HEK293T (cell line): ENCODE measurements at regions not wholly inside any gene's neighbourhood (a gene's known extent, or its start where the extent isn't known, plus 50 kb on each side); places are given as distances from the start of the nearest gene placed in this dataset.

Source experiments
- CTCF ChIA-PET: fragments of 350-600 bp; formaldehyde crosslinking; extraction: SDS; loops from one replicate; lab custom pipeline; 2021; ENCODE audit warnings: antibody characterized with exemption, inconsistent platforms; lab: Yijun Ruan, JAX
- POLR2A ChIA-PET: fragments of 350-600 bp; formaldehyde crosslinking; extraction: SDS; loops from one replicate; lab custom pipeline; 2020; ENCODE audit warnings: antibody characterized with exemption, inconsistent platforms; lab: Yijun Ruan, JAX
- DNase-seq: peaks from one replicate; pipeline ENCODE4 v3.0.0; 2012; ENCODE audit warnings: mixed read lengths; ENCODE audit errors: extremely low spot score
- ARNT ChIP-seq: fragments of 450-650 bp; IDR thresholded peaks from 2 replicates; pipeline ENCODE4 v1.6.1; 2017; ENCODE audit warnings: mild to moderate bottlenecking
- BHLHE40 ChIP-seq: fragments of 450-650 bp; IDR thresholded peaks from 2 replicates; pipeline ENCODE4 v1.6.1; 2016; ENCODE audit warnings: mild to moderate bottlenecking, moderate library complexity, borderline replicate concordance
- CTBP1 ChIP-seq: fragments of 450-650 bp; IDR thresholded peaks from 2 replicates; pipeline ENCODE4 v1.6.1; 2016; ENCODE audit warnings: borderline replicate concordance
- ELF4 ChIP-seq: fragments of 450-650 bp; IDR thresholded peaks from 2 replicates; pipeline ENCODE4 v1.6.1; 2017; ENCODE audit warnings: antibody characterized with exemption
- FOXA1 ChIP-seq: fragments of 450-650 bp; IDR thresholded peaks from 2 replicates; pipeline ENCODE4 v1.6.1; 2016; ENCODE audit warnings: mild to moderate bottlenecking
- FOXK2 ChIP-seq: fragments of 450-650 bp; IDR thresholded peaks from 2 replicates; pipeline ENCODE4 v1.6.1; 2016; ENCODE audit warnings: mild to moderate bottlenecking
- FOXM1 ChIP-seq: fragments of 450-650 bp; IDR thresholded peaks from 2 replicates; pipeline ENCODE4 v1.6.1; 2017; ENCODE audit warnings: mild to moderate bottlenecking, borderline replicate concordance
- HDGF ChIP-seq: fragments of 450-650 bp; IDR thresholded peaks from 2 replicates; pipeline ENCODE4 v1.6.1; 2017; ENCODE audit warnings: antibody characterized with exemption, borderline replicate concordance
- L3MBTL2 ChIP-seq: fragments of 450-650 bp; conservative IDR thresholded peaks from 2 replicates; pipeline ENCODE4 v1.6.1; 2016; ENCODE audit warnings: mild to moderate bottlenecking
- LEF1 ChIP-seq: fragments of 450-650 bp; IDR thresholded peaks from 2 replicates; pipeline ENCODE4 v1.6.1; 2017; ENCODE audit warnings: mild to moderate bottlenecking, borderline replicate concordance
- NFRKB ChIP-seq: fragments of 450-650 bp; IDR thresholded peaks from 2 replicates; pipeline ENCODE4 v1.6.1; 2016; ENCODE audit warnings: mild to moderate bottlenecking, moderate library complexity
- SP1 ChIP-seq: fragments of 450-650 bp; IDR thresholded peaks from 2 replicates; pipeline ENCODE4 v1.6.1; 2017
- SUZ12 ChIP-seq: fragments of 450-650 bp; IDR thresholded peaks from 2 replicates; pipeline ENCODE4 v1.6.1; 2016; ENCODE audit warnings: mild to moderate bottlenecking
- TARDBP ChIP-seq: fragments of 450-650 bp; IDR thresholded peaks from 2 replicates; pipeline ENCODE4 v1.6.1; 2016
- ZNF384 ChIP-seq: fragments of 450-650 bp; IDR thresholded peaks from 2 replicates; pipeline ENCODE4 v1.6.1; 2016
- TF ChIP-seq, protein P1 (sequence below): fragments of 450-650 bp; IDR thresholded peaks from 2 replicates; pipeline ENCODE4 v1.6.1; 2016

DNA sequence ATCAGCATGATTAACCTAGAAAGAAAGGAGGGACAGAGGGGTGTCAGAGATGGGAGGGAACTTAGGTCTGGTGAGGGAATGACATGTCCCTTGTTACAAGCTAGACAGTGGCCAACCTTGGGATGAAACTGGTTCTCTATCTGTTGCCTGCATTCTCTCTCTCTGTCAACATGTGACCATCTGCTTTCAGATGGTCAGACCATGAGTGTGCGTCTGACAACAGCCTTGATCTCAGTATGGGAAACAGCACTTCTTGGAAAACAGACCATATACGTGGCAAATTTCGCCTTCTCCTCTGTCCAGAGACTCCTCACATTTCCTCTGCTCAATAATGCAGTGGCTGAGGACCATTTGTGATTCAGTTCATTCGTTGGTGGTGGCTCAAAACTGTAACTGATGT, 845.9 kb downstream of the TYW1 start:
- TF ChIP-seq ZNF384 = no peak
- no peak for TF ChIP-seq HDGF
- TF ChIP-seq L3MBTL2 = no peak
- TF ChIP-seq CTBP1 = no peak
- TF ChIP-seq LEF1 = no peak
- POLR2A ChIA-PET = no interaction called here
- no peak for DNase-seq
- CTCF ChIA-PET = no interaction called here

DNA sequence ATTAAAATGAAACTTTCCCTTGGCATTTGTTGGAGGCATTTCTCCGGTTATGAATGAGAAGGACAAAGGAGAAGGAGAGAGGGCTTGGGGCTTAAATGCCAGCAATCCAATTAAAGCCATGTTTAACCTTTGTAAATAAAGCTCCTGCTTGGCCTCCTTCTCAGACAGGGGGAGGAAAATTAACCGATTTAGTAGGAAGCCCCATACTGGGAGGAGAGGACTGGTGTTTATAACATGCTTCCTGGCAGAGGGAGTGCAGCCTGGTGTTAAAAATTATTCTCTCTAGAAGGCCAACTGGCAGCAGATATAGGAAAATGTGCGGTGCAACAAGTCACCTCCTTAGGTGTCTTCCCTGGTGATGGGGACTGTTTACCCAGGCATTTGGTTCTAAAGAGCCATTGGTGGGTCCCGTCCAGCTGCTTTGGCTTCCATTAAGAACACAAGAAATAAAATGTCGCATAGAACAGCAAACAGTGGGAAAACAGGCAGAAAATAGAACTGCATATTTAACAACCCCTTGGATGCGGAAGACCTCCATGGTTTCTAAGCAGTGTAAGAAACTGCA, 846.5 kb downstream of the TYW1 start:
- POLR2A ChIA-PET = interaction anchor here (0.6 kb wide), 1 partner anchor 176 kb away, joined by 5 read pairs; no protein-coding TSS in a partner anchor
- TF ChIP-seq TARDBP (no peak), NFRKB (no peak), SP1 (no peak), HDGF (no peak), FOXK2 (no peak), ZNF384 (no peak), BHLHE40 (no peak)
- TF ChIP-seq, protein P1, sequence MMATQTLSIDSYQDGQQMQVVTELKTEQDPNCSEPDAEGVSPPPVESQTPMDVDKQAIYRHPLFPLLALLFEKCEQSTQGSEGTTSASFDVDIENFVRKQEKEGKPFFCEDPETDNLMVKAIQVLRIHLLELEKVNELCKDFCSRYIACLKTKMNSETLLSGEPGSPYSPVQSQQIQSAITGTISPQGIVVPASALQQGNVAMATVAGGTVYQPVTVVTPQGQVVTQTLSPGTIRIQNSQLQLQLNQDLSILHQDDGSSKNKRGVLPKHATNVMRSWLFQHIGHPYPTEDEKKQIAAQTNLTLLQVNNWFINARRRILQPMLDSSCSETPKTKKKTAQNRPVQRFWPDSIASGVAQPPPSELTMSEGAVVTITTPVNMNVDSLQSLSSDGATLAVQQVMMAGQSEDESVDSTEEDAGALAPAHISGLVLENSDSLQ = no peak
- CTCF ChIA-PET = no interaction called here
- no peak for DNase-seq

DNA sequence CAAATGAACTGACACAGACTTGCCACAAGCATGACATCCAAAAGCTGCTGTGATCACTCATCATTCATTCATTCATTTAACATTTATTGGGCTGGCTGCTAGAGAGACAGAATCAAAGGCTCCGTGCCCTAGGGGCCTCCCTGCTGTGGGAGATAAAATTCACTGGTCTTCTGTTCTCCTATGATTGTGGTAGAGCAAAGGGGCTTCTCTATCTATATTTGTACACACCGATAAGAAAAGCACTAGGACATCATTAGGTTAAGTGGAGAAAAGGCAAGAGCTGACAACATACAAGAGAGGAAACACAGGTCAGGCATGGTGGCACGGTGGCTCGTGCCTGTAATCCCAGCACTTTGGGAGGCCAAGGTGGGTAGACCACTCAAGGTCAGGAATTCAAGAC, 847.0 kb downstream of the TYW1 start:
- ChIA-PET CTCF (no interaction called here), POLR2A (interaction anchor here (0.6 kb wide), 1 partner anchor 175 kb away, joined by 5 read pairs; no protein-coding TSS in a partner anchor)
- no peak for DNase-seq
- TF ChIP-seq FOXM1 (no peak), LEF1 (no peak), L3MBTL2 (no peak), ELF4 (no peak), TARDBP (no peak), NFRKB (no peak), HDGF (no peak), BHLHE40 (no peak), ARNT (no peak), FOXA1 (no peak), SUZ12 (no peak), CTBP1 (no peak), ZNF384 (no peak), SP1 (no peak), FOXK2 (no peak)
- TF ChIP-seq, protein P1 = no peak

DNA sequence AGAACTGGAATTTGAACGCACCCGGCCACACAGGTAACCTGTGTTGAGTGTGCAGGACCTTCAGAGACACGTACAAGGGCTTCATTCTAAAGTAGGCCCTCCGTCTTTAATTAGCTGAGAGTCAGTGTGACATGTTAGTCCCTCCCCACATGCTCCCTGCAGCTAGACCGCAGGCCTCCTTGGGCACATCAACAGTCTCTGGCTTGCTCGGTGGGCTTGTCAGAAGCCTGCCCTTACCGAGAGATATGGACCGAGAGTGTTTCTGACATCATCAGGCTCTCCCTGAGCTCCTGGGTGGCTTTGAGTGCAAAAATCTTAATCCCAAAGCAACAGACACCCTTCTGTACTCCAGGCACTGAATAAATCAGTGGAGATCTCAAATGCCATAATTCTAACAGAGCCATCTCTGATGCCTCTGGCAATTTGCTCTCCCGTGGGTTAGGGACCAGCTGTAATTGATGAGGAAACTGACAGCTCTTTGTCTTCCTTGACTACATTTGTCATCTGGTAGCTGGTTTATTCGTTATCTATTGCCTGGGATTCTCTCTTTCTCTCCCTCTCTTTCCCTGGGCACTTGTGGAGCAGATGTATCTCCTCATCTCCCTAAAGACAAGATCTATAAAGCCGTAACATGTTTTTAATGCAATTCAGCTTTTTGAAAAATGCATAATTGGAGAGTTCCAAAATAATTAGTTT, 850.6 kb downstream of the TYW1 start:
- TF ChIP-seq L3MBTL2 = no peak
- no peak for TF ChIP-seq ZNF384
- TF ChIP-seq CTBP1 = no peak
- ChIA-PET POLR2A (no interaction called here), CTCF (interaction anchor here (0.6 kb wide), 1 partner anchor 10 kb away, joined by 4 read pairs; no protein-coding TSS in a partner anchor)
- no peak for DNase-seq

DNA sequence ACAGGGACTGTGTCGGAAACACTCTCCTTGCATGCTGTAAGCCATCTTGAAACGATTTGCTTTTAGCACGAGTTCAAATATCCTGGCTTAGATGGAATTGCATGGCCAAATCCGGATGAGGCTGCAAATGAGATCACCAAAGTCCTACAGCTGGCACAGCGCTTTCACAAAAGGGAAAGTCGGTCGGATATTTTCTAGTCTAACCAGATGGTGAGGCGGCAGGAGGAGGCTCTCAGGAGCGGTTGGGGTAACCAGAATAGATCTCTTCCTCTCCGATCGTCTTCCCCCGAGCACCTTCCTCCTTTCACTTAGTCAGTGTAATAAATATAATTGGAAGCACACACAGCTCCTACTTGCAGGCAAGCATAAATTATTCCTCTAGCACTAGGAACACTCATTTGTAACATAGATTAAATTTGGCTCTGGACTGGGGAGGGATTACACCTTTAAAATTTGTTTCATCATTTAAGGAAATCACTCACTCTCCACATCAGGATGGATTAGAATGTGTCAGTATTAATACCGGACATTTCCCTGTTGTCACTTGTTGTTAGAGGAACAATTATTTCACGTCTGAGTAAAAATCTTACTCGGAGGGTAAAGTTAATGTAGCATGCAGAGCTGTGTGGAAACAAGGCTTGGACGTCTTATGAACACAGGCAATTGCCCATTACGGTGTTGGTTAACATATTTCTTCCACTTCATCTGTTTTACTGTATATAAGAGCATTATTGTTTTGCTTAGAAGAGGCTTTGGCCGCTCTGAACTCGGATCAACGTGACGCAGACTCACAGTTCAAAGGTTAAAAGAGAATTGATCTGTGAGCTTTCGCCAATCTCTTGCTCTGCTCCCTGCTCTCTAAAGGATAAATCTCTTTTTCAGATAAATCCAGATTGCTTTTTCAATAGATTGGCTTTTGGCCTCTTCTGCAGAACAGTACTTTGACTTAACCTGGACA, 857.9 kb downstream of the TYW1 start:
- POLR2A ChIA-PET = no interaction called here
- CTCF ChIA-PET = no interaction called here
- DNase-seq = no peak
- no peak for TF ChIP-seq SP1

DNA sequence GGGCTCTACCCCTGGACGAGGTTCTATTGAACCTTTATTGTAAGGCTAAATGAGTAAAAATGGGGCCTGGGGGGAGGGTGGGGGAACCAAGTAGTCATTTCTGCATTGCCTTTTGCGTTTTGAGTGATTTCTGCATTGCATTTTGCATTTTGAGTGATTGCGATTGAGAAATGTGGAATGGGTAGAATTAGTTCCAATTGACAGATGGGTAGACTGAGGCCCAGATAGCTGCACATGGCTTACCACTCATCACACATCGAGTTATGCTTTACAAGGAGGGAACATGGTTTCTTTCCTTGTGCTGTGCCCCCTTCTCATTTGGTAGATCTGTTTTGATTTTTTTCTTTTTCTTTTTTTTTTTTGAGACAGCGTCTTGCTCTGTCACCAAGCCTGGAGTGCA, 858.7 kb downstream of the TYW1 start:
- ChIA-PET CTCF (no interaction called here), POLR2A (no interaction called here)
- DNase-seq = no peak
- TF ChIP-seq SUZ12 (no peak), NFRKB (no peak), ARNT (no peak), SP1 (no peak), FOXM1 (no peak), TARDBP (no peak), ELF4 (no peak), BHLHE40 (no peak), L3MBTL2 (no peak), FOXA1 (no peak), FOXK2 (no peak), ZNF384 (no peak), HDGF (no peak), LEF1 (no peak), CTBP1 (no peak)
- TF ChIP-seq, protein P1 = no peak
